ENCODE measurements at regions not wholly inside any gene's neighbourhood (a gene's known extent, or its start where the extent isn't known, plus 50 kb on each side); places are given as distances from the start of the nearest gene placed in this dataset.

DNA sequence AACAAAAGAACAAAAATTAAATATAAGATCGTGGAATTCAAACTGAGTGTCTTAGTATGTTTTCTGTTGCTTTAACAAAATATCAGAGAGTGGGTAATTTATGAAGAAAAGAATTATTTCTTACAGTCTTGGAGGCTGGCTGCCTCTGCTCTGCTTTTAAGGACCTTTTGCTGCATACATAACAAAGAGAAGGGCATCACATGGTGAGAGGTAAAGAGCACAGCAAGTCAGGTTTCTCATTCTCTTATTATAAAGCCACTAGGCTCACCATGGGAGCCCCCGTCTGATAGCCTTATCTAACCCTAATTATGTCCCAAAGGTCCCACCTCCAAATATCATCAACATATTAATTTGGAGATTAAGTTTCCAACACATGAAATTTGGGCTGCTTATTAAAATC lies 231.3 kb downstream of the SLITRK6 start:
- Histone ChIP-seq H3K4me1 (ENCODE audit: low read length) (no peaks in the 10 kb centered on the region), H3K9ac (ENCODE audit: low read length) (no peak overlapping the region), H2AFZ (ENCODE audit: low read depth, low read length) (no peak overlapping the region), H3K9me3 (ENCODE audit: insufficient read depth, low read length) (no peaks in the 10 kb centered on the region), H3K27ac (ENCODE audit: low read length) (no peak overlapping the region), H3K4me3 (ENCODE audit: low read length) (no peak overlapping the region), H3K27me3 (ENCODE audit: low read depth, low read length) (no peaks in the 10 kb centered on the region), H3K79me2 (ENCODE audit: low read length) (no peaks in the 10 kb centered on the region), H3K36me3 (replicated peaks; ENCODE audit: low read depth, low read length) (no peaks in the 10 kb centered on the region), H4K20me1 (ENCODE audit: insufficient read depth, low read length) (no peaks in the 10 kb centered on the region), H3K4me2 (ENCODE audit: low read length) (no peak overlapping the region)
- no peak for TF ChIP-seq CTCF (IDR thresholded peaks at IDR 0.05; ENCODE audit: low read depth, low read length)
- no peak for TF ChIP-seq EZH2phosphoT487 (IDR thresholded peaks at IDR 0.05; ENCODE audit: low read depth)

GRCh38 chr13:85565652-85566051 lies 233.6 kb downstream of the SLITRK6 start:
- no peak overlapping the region for H3K4me2 ChIP-seq (ENCODE audit: low read length)

GRCh38 chr13:85564598-85564997 lies 234.6 kb downstream of the SLITRK6 start:
- Histone ChIP-seq H2AFZ (ENCODE audit: low read depth, low read length) (no peak overlapping the region), H3K4me1 (ENCODE audit: low read length) (no peaks in the 10 kb centered on the region), H3K9ac (ENCODE audit: low read length) (no peak overlapping the region), H3K36me3 (replicated peaks; ENCODE audit: low read depth, low read length) (no peaks in the 10 kb centered on the region), H3K9me3 (ENCODE audit: insufficient read depth, low read length) (no peaks in the 10 kb centered on the region), H3K27me3 (ENCODE audit: low read depth, low read length) (no peaks in the 10 kb centered on the region), H3K27ac (ENCODE audit: low read length) (no peak overlapping the region), H3K4me3 (ENCODE audit: low read length) (no peak overlapping the region), H3K4me2 (ENCODE audit: low read length) (no peak overlapping the region), H3K79me2 (ENCODE audit: low read length) (no peaks in the 10 kb centered on the region), H4K20me1 (ENCODE audit: insufficient read depth, low read length) (no peaks in the 10 kb centered on the region)
- TF ChIP-seq CTCF (IDR thresholded peaks at IDR 0.05; ENCODE audit: low read depth, low read length) (no peak), EZH2phosphoT487 (IDR thresholded peaks at IDR 0.05; ENCODE audit: low read depth) (no peak)

More at GRCh38 chr13:85565652-85566051, 233.6 kb downstream of the SLITRK6 start:
- Histone ChIP-seq H3K27me3 (ENCODE audit: low read depth, low read length) (no peaks in the 10 kb centered on the region), H3K4me1 (ENCODE audit: low read length) (no peaks in the 10 kb centered on the region), H3K9me3 (ENCODE audit: insufficient read depth, low read length) (no peaks in the 10 kb centered on the region), H3K4me3 (ENCODE audit: low read length) (no peak overlapping the region), H3K27ac (ENCODE audit: low read length) (no peak overlapping the region), H3K9ac (ENCODE audit: low read length) (no peak overlapping the region), H2AFZ (ENCODE audit: low read depth, low read length) (no peak overlapping the region; the same call in 1 of the 2 replicates), H3K79me2 (ENCODE audit: low read length) (no peaks in the 10 kb centered on the region), H4K20me1 (ENCODE audit: insufficient read depth, low read length) (no peaks in the 10 kb centered on the region), H3K36me3 (replicated peaks; ENCODE audit: low read depth, low read length) (no peaks in the 10 kb centered on the region)
- TF ChIP-seq EZH2phosphoT487 (IDR thresholded peaks at IDR 0.05; ENCODE audit: low read depth): no peak
- no peak for TF ChIP-seq CTCF (IDR thresholded peaks at IDR 0.05; ENCODE audit: low read depth, low read length)

- H3K27me3 ChIP-seq (ENCODE audit: low read depth, low read length): no peaks in the 10 kb centered on the region
- no peaks in the 10 kb centered on the region for H3K36me3 ChIP-seq (replicated peaks; ENCODE audit: low read depth, low read length)
- H3K4me3 ChIP-seq (ENCODE audit: low read length): no peak overlapping the region
- H3K4me1 ChIP-seq (ENCODE audit: low read length): no peaks in the 10 kb centered on the region
- TF ChIP-seq CTCF (IDR thresholded peaks at IDR 0.05; ENCODE audit: low read depth, low read length): no peak
- TF ChIP-seq EZH2phosphoT487 (IDR thresholded peaks at IDR 0.05; ENCODE audit: low read depth): no peak
- H3K4me2 ChIP-seq (ENCODE audit: low read length): no peak overlapping the region
- H2AFZ ChIP-seq (ENCODE audit: low read depth, low read length): no peak overlapping the region
- no peaks in the 10 kb centered on the region for H4K20me1 ChIP-seq (ENCODE audit: insufficient read depth, low read length)
- H3K9me3 ChIP-seq (ENCODE audit: insufficient read depth, low read length): no peaks in the 10 kb centered on the region
- H3K9ac ChIP-seq (ENCODE audit: low read length): no peak overlapping the region
- no peak overlapping the region for H3K27ac ChIP-seq (ENCODE audit: low read length)
- no peaks in the 10 kb centered on the region for H3K79me2 ChIP-seq (ENCODE audit: low read length)
These were observed 236.9 kb downstream of the SLITRK6 start for GRCh38 chr13:85562282-85562681.
